Panc1 (cell line): ENCODE measurements at regions not wholly inside any gene's neighbourhood (a gene's known extent, or its start where the extent isn't known, plus 50 kb on each side); places are given as distances from the start of the nearest gene placed in this dataset.

Experiments
- ATAC-seq: fragments of 200-7000 bp; cut with Tn5 transposase; 2 replicates; pipeline ENCODE4 v1.9.1; 2020; ENCODE audit warnings: mild to moderate bottlenecking, moderate library complexity
- BruUV-seq: library from RNA; stranded (reverse); fragments of 400-500 nt; replicated peaks from 2 replicates; lab custom pipeline; 2021; lab: Mats Ljungman, UMichigan
- CTCF ChIA-PET: fragments of 300-600 bp; sonication (Branson Sonifier 250); formaldehyde crosslinking; loops from one replicate; lab custom pipeline; 2022; ENCODE audit warnings: antibody characterized with exemption; lab: Charles Lee
- POLR2A ChIA-PET: fragments of 300-600 bp; sonication (Branson Sonifier 250); formaldehyde crosslinking; loops from one replicate; lab custom pipeline; 2022; ENCODE audit warnings: antibody characterized with exemption; lab: Charles Lee
- DNase-seq: peaks from one replicate; pipeline ENCODE4 v3.0.0-alpha.2; 2010; ENCODE audit warnings: low read depth, low spot score
- H3K27ac ChIP-seq: 2 replicates; pipeline ENCODE4 v1.5.1; 2011; ENCODE audit warnings: mild to moderate bottlenecking, low read length, inconsistent platforms
- H3K27me3 ChIP-seq: fragments of 200-500 bp; sonication (Bioruptor generic); 2 replicates; pipeline ENCODE4 v1.6.0; 2014; ENCODE audit warnings: low read length, inconsistent platforms; ENCODE audit not compliant: control insufficient read depth, insufficient read depth
- H3K36me3 ChIP-seq: fragments of 200-500 bp; sonication (Bioruptor generic); 2 replicates; pipeline ENCODE4 v1.5.1; 2014; ENCODE audit warnings: inconsistent platforms, mild to moderate bottlenecking, low read length, moderate library complexity; ENCODE audit not compliant: control insufficient read depth, insufficient read depth
- H3K4me1 ChIP-seq: 2 replicates; pipeline ENCODE4 v1.5.1; 2011; ENCODE audit warnings: inconsistent platforms, mild to moderate bottlenecking, low read length, moderate library complexity; ENCODE audit not compliant: control insufficient read depth, insufficient read depth
- H3K4me3 ChIP-seq, 2 experiments: 2 replicates each; pipeline ENCODE4 v1.5.1; 2011 to 2012; ENCODE audit warnings: low read depth in 2 of 2, low read length in 2 of 2, mild to moderate bottlenecking in 2 of 2, inconsistent platforms in 1 of 2, moderate library complexity in 1 of 2
- H3K9me3 ChIP-seq: fragments of 200-500 bp; sonication (Bioruptor generic); 2 replicates; pipeline ENCODE4 v1.5.1; 2014; ENCODE audit warnings: low read depth, mild to moderate bottlenecking, inconsistent platforms, low read length, moderate library complexity; ENCODE audit not compliant: control insufficient read depth, insufficient read depth
- POLR2AphosphoS5 ChIP-seq: IDR thresholded peaks from 2 replicates; pipeline ENCODE4 v1.6.1; 2012; ENCODE audit warnings: mild to moderate bottlenecking, low read depth, low read length, moderate library complexity
- SIN3A ChIP-seq: IDR thresholded peaks from 2 replicates; pipeline ENCODE4 v1.6.1; 2012; ENCODE audit warnings: low read depth, mild to moderate bottlenecking, low read length, moderate library complexity, borderline replicate concordance; ENCODE audit not compliant: insufficient read depth
- TCF7L2 ChIP-seq: IDR thresholded peaks from 2 replicates; pipeline ENCODE4 v1.6.1; 2011; ENCODE audit warnings: mild to moderate bottlenecking, low read depth, low read length, inconsistent platforms
- in situ Hi-C: cut with HindIII; loops from 2 replicates; pipeline ENCODE4 v1.10.0; 2016; ENCODE audit warnings: low sequenced_read_pairs, low pct_unique_long_range_greater_than_20kb
- intact Hi-C: fragments of 100-400 bp; cut with micrococcal nuclease; formaldehyde crosslinking; loops from one replicate; pipeline ENCODE4 v1.10.0; 2022; ENCODE audit not compliant: unreplicated experiment
- TF ChIP-seq, protein P1 (sequence below), 2 experiments: IDR thresholded peaks; 2 replicates each; pipeline ENCODE4 v1.6.1; 2011 to 2012; ENCODE audit warnings: low read depth in 2 of 2, control low read depth in 1 of 2, low read length in 1 of 2, mild to moderate bottlenecking in 1 of 2, moderate library complexity in 1 of 2; ENCODE audit not compliant: insufficient read depth in 1 of 2
- TF ChIP-seq, protein P2 (sequence below): fragments of 450-650 bp; IDR thresholded peaks from 2 replicates; pipeline ENCODE4 v1.5.1; 2017; ENCODE audit warnings: mild to moderate bottlenecking

DNA sequence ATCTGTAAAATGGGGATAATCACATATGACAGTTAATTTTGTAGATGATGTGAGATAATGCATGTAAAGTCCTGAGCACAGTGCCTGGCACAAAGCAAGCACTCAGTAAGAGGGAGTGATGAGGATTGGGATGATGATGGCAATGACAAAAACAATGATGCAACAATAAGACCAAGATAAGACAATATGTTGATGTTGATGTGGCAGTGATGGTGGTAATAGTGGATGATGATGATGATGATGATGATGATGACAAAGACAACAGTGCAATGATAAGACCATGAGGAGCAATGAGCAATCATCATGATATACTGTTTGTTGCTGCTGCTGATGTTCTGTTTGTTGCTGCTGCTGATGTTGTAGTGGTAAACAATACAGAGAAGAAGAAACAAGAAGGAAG is 344.1 kb downstream of the NPIPA8 start:
- Histone ChIP-seq H3K36me3 (no peaks in the 10 kb centered on the region), H3K27me3 (peaks cover 7% of the 10 kb centered on the region; the same call in 1 of the 2 replicates), H3K9me3 (no peaks in the 10 kb centered on the region), H3K27ac (no peak overlapping the region), H3K4me3 (no peak overlapping the region), H3K4me1 (no peaks in the 10 kb centered on the region)
- ATAC-seq (no peak), DNase-seq (no peak)
- in situ Hi-C loops = no loop called here
- intact Hi-C loops = no loop called here
- BruUV-seq = no TSS peak
- CTCF ChIA-PET = no interaction called here
- no peak for TF ChIP-seq TCF7L2
- TF ChIP-seq SIN3A = no peak
- no peak for TF ChIP-seq POLR2AphosphoS5
- TF ChIP-seq, protein P1, sequence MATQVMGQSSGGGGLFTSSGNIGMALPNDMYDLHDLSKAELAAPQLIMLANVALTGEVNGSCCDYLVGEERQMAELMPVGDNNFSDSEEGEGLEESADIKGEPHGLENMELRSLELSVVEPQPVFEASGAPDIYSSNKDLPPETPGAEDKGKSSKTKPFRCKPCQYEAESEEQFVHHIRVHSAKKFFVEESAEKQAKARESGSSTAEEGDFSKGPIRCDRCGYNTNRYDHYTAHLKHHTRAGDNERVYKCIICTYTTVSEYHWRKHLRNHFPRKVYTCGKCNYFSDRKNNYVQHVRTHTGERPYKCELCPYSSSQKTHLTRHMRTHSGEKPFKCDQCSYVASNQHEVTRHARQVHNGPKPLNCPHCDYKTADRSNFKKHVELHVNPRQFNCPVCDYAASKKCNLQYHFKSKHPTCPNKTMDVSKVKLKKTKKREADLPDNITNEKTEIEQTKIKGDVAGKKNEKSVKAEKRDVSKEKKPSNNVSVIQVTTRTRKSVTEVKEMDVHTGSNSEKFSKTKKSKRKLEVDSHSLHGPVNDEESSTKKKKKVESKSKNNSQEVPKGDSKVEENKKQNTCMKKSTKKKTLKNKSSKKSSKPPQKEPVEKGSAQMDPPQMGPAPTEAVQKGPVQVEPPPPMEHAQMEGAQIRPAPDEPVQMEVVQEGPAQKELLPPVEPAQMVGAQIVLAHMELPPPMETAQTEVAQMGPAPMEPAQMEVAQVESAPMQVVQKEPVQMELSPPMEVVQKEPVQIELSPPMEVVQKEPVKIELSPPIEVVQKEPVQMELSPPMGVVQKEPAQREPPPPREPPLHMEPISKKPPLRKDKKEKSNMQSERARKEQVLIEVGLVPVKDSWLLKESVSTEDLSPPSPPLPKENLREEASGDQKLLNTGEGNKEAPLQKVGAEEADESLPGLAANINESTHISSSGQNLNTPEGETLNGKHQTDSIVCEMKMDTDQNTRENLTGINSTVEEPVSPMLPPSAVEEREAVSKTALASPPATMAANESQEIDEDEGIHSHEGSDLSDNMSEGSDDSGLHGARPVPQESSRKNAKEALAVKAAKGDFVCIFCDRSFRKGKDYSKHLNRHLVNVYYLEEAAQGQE (IDR thresholded peaks at IDR 0.05; ENCODE audit: insufficient read depth in 1 of 2, low read depth in 2 of 2, low read length in 1 of 2) = no peak
- TF ChIP-seq, protein P2, sequence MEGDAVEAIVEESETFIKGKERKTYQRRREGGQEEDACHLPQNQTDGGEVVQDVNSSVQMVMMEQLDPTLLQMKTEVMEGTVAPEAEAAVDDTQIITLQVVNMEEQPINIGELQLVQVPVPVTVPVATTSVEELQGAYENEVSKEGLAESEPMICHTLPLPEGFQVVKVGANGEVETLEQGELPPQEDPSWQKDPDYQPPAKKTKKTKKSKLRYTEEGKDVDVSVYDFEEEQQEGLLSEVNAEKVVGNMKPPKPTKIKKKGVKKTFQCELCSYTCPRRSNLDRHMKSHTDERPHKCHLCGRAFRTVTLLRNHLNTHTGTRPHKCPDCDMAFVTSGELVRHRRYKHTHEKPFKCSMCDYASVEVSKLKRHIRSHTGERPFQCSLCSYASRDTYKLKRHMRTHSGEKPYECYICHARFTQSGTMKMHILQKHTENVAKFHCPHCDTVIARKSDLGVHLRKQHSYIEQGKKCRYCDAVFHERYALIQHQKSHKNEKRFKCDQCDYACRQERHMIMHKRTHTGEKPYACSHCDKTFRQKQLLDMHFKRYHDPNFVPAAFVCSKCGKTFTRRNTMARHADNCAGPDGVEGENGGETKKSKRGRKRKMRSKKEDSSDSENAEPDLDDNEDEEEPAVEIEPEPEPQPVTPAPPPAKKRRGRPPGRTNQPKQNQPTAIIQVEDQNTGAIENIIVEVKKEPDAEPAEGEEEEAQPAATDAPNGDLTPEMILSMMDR = no peak
- POLR2A ChIA-PET = no interaction called here

DNA sequence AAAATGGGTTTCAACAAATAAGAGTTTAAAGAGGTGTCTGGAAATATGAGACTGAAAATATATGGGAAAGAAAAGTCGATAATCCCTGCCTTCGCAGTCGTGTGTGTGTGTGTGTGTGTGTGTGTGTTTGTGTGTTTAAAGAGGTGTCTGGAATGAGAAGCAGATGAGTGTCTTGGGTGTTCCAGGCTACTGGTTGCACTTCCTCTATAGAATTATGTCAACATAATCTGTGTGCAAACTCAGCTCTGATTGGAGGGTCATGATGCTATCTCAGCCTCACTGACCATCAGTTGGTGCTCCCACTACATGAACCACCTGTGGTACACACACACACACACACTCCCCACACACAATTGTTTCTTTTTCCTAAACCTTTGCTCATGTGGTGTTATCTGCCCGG is 347.3 kb downstream of the NPIPA8 start:
- Histone ChIP-seq H3K27ac (no peak overlapping the region), H3K27me3 (peaks cover 6% of the 10 kb centered on the region), H3K9me3 (no peaks in the 10 kb centered on the region), H3K4me1 (no peaks in the 10 kb centered on the region), H3K4me3 (no peak overlapping the region), H3K36me3 (no peaks in the 10 kb centered on the region)
- CTCF ChIA-PET = no interaction called here
- DNase-seq = no peak
- intact Hi-C loops = no loop called here
- TF ChIP-seq SIN3A = no peak
- TF ChIP-seq, protein P2 = no peak; the same call in 1 of the 2 replicates
- TF ChIP-seq TCF7L2 = no peak
- no peak for TF ChIP-seq POLR2AphosphoS5
- TF ChIP-seq, protein P1 (IDR thresholded peaks at IDR 0.05; ENCODE audit: insufficient read depth in 1 of 2, low read depth in 2 of 2, low read length in 1 of 2) = no peak
- no peak for ATAC-seq
- in situ Hi-C loops = no loop called here
- POLR2A ChIA-PET = no interaction called here
- no TSS peak for BruUV-seq
